ENCODE measurements at regions not wholly inside any gene's neighbourhood (a gene's known extent, or its start where the extent isn't known, plus 50 kb on each side); places are given as distances from the start of the nearest gene placed in this dataset.

- Mint-ChIP-seq H3K36me3 (ENCODE audit: insufficient read depth, unreplicated experiment) (no peaks in the 10 kb centered on the region), H3K27me3 (ENCODE audit: insufficient read depth, unreplicated experiment) (peaks cover 16% of the 10 kb centered on the region), H3K4me3 (ENCODE audit: unreplicated experiment) (no peak overlapping the region), H3K9me3 (ENCODE audit: unreplicated experiment) (no peaks in the 10 kb centered on the region), H3K27ac (ENCODE audit: unreplicated experiment) (no peak overlapping the region), H3K4me1 (ENCODE audit: low read depth, unreplicated experiment) (no peaks in the 10 kb centered on the region)
- ChIA-PET POLR2A (interaction anchor here (0.6 kb wide), 1 partner anchor 250 kb away, joined by 3 read pairs; no protein-coding TSS in a partner anchor), CTCF (no interaction called here)
- H3K36me3 ChIP-seq (ENCODE audit: control insufficient read depth, insufficient read depth, low read length): no peaks in the 10 kb centered on the region
- no peaks in the 10 kb centered on the region for H3K9me3 ChIP-seq
- no peak overlapping the region for H3K4me3 ChIP-seq (ENCODE audit: low read depth, low read length)
- no peaks in the 10 kb centered on the region for H3K4me1 ChIP-seq
- no peak for TF ChIP-seq CTCF (IDR thresholded peaks at IDR 0.05; ENCODE audit: insufficient read depth in 1 of 2, low read depth in 1 of 2, low read length in 1 of 2, severe bottlenecking in 1 of 2, unreplicated experiment in 1 of 2)
- no peak for DNase-seq
- intact Hi-C loops (cut with micrococcal nuclease; ENCODE audit: unreplicated experiment): no loop called here
- no peaks in the 10 kb centered on the region; the same call in none of the 2 replicates for H3K27me3 ChIP-seq (replicated peaks; ENCODE audit: control insufficient read depth, insufficient read depth, low read length)
- BruUV-seq (replicated peaks): no TSS peak
These were observed 115.2 kb upstream of the NPAS2 start for GRCh38 chr2:100704711-100705110.

DNA sequence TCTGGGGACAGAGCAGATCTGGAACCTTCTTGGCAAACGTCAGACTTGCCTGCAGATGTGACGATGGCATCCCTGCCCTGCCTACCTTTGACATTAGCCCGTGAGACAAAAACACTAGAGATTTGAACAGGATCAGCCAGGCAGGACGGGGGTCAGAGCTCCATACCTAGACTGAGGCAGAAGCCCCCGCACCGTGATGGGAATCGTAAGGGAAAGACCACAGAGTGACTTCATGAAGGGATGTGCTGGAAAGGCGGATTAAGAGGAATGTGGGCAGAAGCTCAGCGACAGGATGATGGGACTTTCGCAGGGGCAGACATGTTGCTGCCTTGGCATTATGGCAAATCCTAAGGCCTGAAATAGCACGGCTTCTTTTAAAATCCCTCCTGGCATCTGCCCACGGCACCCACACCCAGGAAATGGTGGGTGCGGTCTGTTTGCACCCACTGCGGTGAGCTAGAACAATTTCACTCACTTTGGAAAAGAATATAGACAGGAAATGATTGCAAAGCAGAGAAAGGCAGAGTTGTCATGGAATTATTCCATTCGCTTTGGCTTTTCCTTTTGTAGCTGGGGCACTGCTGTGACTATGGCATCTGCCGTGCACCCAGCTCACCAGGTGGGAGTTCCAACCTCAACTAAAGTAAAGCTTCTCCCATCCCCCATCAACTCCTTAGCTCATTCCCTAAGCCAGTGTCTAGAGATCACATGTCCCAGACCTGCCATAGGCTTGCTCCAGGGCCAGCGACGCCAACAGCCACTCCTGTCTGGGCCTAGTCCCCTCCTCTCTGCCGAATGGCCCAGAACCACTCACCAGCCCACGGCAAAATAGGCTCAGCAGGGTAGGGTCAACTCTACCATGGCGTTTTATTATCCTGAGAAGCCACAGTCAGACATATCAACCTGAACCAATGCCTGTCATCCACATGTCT, 112.7 kb upstream of the NPAS2 start:
- intact Hi-C loops (cut with micrococcal nuclease; ENCODE audit: unreplicated experiment): no loop called here
- Mint-ChIP-seq H3K27ac (ENCODE audit: unreplicated experiment) (no peak overlapping the region), H3K4me3 (ENCODE audit: unreplicated experiment) (no peak overlapping the region), H3K9me3 (ENCODE audit: unreplicated experiment) (no peaks in the 10 kb centered on the region), H3K36me3 (ENCODE audit: insufficient read depth, unreplicated experiment) (no peaks in the 10 kb centered on the region), H3K27me3 (ENCODE audit: insufficient read depth, unreplicated experiment) (peaks cover 3% of the 10 kb centered on the region), H3K4me1 (ENCODE audit: low read depth, unreplicated experiment) (no peaks in the 10 kb centered on the region)
- Histone ChIP-seq H3K9me3 (no peaks in the 10 kb centered on the region), H3K36me3 (ENCODE audit: control insufficient read depth, insufficient read depth, low read length) (no peaks in the 10 kb centered on the region), H3K27me3 (replicated peaks; ENCODE audit: control insufficient read depth, insufficient read depth, low read length) (no peaks in the 10 kb centered on the region; the same call in 1 of the 2 replicates), H3K4me1 (no peaks in the 10 kb centered on the region), H3K4me3 (ENCODE audit: low read depth, low read length) (no peak overlapping the region)
- ChIA-PET CTCF (no interaction called here), POLR2A (no interaction called here)
- BruUV-seq (replicated peaks): no TSS peak
- no peak for DNase-seq
- TF ChIP-seq CTCF (IDR thresholded peaks at IDR 0.05; ENCODE audit: insufficient read depth in 1 of 2, low read depth in 1 of 2, low read length in 1 of 2, severe bottlenecking in 1 of 2, unreplicated experiment in 1 of 2): no peak

- Histone ChIP-seq H3K27me3 (replicated peaks; ENCODE audit: control insufficient read depth, insufficient read depth, low read length) (no peaks in the 10 kb centered on the region; the same call in 1 of the 2 replicates), H3K4me1 (no peaks in the 10 kb centered on the region), H3K36me3 (ENCODE audit: control insufficient read depth, insufficient read depth, low read length) (no peaks in the 10 kb centered on the region), H3K9me3 (no peaks in the 10 kb centered on the region), H3K4me3 (ENCODE audit: low read depth, low read length) (no peak overlapping the region)
- Mint-ChIP-seq H3K36me3 (ENCODE audit: insufficient read depth, unreplicated experiment) (no peaks in the 10 kb centered on the region), H3K4me1 (ENCODE audit: low read depth, unreplicated experiment) (no peaks in the 10 kb centered on the region), H3K9me3 (ENCODE audit: unreplicated experiment) (no peaks in the 10 kb centered on the region), H3K27ac (ENCODE audit: unreplicated experiment) (no peak overlapping the region), H3K27me3 (ENCODE audit: insufficient read depth, unreplicated experiment) (peaks cover 3% of the 10 kb centered on the region), H3K4me3 (ENCODE audit: unreplicated experiment) (no peak overlapping the region)
- DNase-seq: no peak
- POLR2A ChIA-PET: no interaction called here
- BruUV-seq (replicated peaks): no TSS peak
- intact Hi-C loops (cut with micrococcal nuclease; ENCODE audit: unreplicated experiment): no loop called here
- no peak for TF ChIP-seq CTCF (IDR thresholded peaks at IDR 0.05; ENCODE audit: insufficient read depth in 1 of 2, low read depth in 1 of 2, low read length in 1 of 2, severe bottlenecking in 1 of 2, unreplicated experiment in 1 of 2)
- CTCF ChIA-PET: no interaction called here
These were observed 111.6 kb upstream of the NPAS2 start for GRCh38 chr2:100708333-100708732.
